GM18519 (cell line): ENCODE measurements at regions not wholly inside any gene's neighbourhood (a gene's known extent, or its start where the extent isn't known, plus 50 kb on each side); places are given as distances from the start of the nearest gene placed in this dataset.
"Not testable (repeated sequence)": the region's sequence is repeated elsewhere in the genome, so short reads cannot be mapped to it uniquely, and the experiment has no call there.

Experiments
- ATAC-seq: cut with Tn5 transposase; IDR thresholded peaks from one replicate; pipeline ENCODE4 v1.9.1; 2021; ENCODE audit warnings: mild to moderate bottlenecking, moderate library complexity; ENCODE audit not compliant: unreplicated experiment, low FRiP score

DNA sequence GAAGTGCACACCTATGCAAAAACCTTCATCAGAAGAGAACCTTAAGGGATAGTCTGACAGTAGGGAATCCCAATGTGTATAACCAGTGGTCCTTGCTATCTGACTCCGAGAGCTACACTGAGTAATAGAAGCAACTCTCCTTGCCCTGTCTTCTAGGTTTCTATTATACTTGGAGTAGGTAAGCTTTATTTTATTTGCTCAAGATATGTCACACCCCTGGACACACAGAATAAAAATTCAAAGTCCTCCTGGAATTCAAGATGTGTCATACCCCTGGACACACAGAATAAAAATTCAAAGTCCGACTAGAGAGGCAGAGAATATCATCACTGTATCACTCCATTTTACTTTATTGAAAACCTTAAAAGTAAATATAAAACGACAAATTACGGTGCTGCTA lies 69.5 kb upstream of the NBPF11 start:
- not testable (repeated sequence) for ATAC-seq

DNA sequence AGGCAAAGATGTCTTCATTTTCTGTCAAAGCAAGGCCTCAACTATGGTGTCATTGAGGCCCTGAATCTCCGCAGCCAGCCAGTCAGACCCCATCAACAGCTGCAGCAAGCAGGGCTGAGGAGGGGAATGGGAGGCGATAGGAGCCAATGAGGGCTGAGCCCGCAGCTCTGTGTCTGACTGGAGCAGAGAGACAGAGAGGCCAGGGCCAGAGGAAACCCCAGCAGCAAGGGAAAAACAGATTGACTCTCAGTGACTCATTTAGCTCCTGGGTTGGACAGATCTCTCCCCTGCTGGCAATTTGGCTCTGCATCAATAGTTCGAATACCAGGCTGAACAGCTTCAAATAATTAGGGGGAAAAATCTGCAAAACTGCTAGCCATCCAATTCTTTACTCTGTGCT lies 67.1 kb upstream of the NBPF11 start:
- ATAC-seq = not testable (repeated sequence)

DNA sequence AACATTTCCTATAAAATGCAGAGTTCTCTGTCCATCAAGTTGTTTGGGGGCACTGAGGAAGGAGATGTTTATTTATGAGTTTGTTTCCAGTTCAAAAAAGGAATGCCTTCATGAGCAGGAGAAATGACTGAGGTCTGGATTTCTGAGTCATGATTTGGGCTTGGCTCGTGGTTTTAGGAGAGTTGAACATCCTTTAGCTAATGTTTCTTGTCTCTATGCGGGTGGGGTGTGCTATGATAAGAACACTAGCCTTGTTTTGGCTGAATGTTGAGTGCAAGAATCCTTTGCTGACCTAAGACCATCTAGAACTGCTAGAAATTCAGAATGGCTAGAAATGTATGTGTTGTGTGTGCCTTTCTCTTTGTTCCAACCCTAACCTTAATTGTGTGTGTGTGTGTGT lies 59.1 kb upstream of the NBPF11 start:
- ATAC-seq = not testable (repeated sequence)

DNA sequence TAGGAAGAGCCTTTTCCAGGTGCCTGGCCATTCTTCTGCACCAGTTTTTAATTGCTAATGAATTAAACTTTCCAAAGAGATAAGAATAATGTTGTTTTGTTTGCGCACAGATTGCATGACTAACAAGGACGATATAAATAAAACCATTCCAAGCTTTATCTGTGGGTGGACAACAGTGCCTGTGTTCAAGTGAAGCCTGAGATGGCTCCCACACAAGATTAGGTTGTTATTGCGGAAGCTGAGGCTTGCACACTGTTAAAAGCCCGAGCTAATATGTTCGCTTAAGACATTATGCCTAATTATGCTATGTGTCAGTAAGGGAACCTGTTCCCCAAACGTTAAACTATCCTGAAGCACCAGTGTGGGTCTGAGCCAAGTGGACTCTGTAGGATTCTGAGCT lies 58.5 kb upstream of the NBPF11 start:
- ATAC-seq = not testable (repeated sequence)

DNA sequence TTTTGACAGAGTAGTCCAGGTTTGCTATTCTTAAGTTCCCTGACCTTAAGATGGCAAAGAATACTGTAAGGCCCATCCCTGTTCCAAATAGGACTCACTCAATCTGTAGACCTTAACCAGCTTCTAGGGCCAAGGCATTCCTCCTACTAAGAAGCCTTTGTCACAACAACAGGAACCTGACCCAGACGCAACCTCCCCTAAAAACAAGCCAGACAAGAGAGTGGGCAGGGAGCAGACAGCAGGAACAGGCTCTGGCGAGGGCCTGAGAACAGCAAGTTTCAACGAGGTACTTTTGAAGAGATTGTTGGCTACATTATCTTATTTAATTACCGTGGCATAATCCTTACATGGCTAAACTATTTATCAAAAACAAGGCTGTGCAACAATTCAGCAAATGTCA lies 58.1 kb upstream of the NBPF11 start:
- ATAC-seq = not testable (repeated sequence)

DNA sequence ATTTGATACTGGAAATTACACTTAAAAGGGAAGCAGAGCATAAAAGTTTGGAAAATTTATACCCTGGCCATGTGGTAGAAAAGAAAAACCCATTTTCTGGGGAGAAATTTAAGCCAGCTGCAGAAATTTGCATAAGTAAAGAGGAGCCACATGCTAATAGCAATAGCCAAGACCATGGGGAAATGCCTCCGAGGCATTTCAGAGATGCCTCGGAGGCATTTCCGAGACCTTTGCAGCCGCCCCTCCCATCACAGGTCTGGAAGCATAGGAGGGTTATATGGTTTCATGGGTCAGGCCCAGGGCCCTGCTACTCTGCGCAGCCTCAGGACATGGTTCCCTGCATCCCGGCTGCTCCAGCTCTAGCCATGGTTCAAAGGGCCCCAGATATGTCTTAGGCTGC lies 49.9 kb upstream of the NBPF11 start:
- not testable (repeated sequence) for ATAC-seq
